HG02798 (cell line): ENCODE measurements at regions not wholly inside any gene's neighbourhood (a gene's known extent, or its start where the extent isn't known, plus 50 kb on each side); places are given as distances from the start of the nearest gene placed in this dataset.

Source experiments
- ATAC-seq: cut with Tn5 transposase; IDR thresholded peaks from one replicate; pipeline ENCODE4 v1.9.1; 2021; ENCODE audit warnings: mild to moderate bottlenecking; ENCODE audit not compliant: unreplicated experiment, poor library complexity

- ATAC-seq: no peak
Measured at GRCh38 chr2:59575191-59575590, 978.3 kb downstream of the BCL11A start.

- no peak for ATAC-seq
Measured at GRCh38 chr2:59572227-59572626, 981.2 kb downstream of the BCL11A start.

GRCh38 chr2:59570818-59571217 lies 982.6 kb downstream of the BCL11A start:
- no peak for ATAC-seq

GRCh38 chr2:59569124-59569523 lies 984.3 kb downstream of the BCL11A start:
- ATAC-seq: no peak

- no peak for ATAC-seq
Measured at GRCh38 chr2:59568461-59568860, 985.0 kb downstream of the BCL11A start.

- no peak for ATAC-seq
Measured at GRCh38 chr2:59567151-59567550, 986.3 kb downstream of the BCL11A start.

GRCh38 chr2:59566739-59567138 lies 986.7 kb downstream of the BCL11A start:
- no peak for ATAC-seq

- no peak for ATAC-seq
Measured at GRCh38 chr2:59561281-59561680, 992.2 kb downstream of the BCL11A start.

GRCh38 chr2:59560769-59561168 lies 992.7 kb downstream of the BCL11A start:
- ATAC-seq: no peak

GRCh38 chr2:59540864-59541263 lies 1012.6 kb downstream of the BCL11A start:
- no peak for ATAC-seq

- no peak for ATAC-seq
Measured at GRCh38 chr2:59538398-59538911, 1015.0 kb downstream of the BCL11A start.

- no peak for ATAC-seq
Measured at GRCh38 chr2:59532808-59533207, 1020.6 kb downstream of the BCL11A start.

- ATAC-seq: no peak
Measured at GRCh38 chr2:59530258-59530657, 1023.2 kb downstream of the BCL11A start.

- no peak for ATAC-seq
Measured at GRCh38 chr2:59529726-59530125, 1023.7 kb downstream of the BCL11A start.

GRCh38 chr2:59528525-59528924 lies 1024.9 kb downstream of the BCL11A start:
- ATAC-seq: no peak

- no peak for ATAC-seq
Measured at GRCh38 chr2:59502981-59503380, 1050.5 kb downstream of the BCL11A start.

- ATAC-seq: no peak
Measured at GRCh38 chr2:59490994-59491393, 1062.5 kb downstream of the BCL11A start.

- ATAC-seq: no peak
Measured at GRCh38 chr2:59490192-59490591, 1063.3 kb downstream of the BCL11A start.

- ATAC-seq: no peak
Measured at GRCh38 chr2:59484673-59485072, 1068.8 kb downstream of the BCL11A start.

GRCh38 chr2:59463426-59463825 lies 1090.0 kb downstream of the BCL11A start:
- ATAC-seq: no peak

GRCh38 chr2:59462422-59463197 lies 1090.8 kb downstream of the BCL11A start:
- no peak for ATAC-seq

- ATAC-seq: no peak
Measured at GRCh38 chr2:59461127-59461526, 1092.3 kb downstream of the BCL11A start.
